GM18868 (cell line): ENCODE measurements at regions not wholly inside any gene's neighbourhood (a gene's known extent, or its start where the extent isn't known, plus 50 kb on each side); places are given as distances from the start of the nearest gene placed in this dataset.
"Not testable (repeated sequence)": the region's sequence is repeated elsewhere in the genome, so short reads cannot be mapped to it uniquely, and the experiment has no call there.

Experiments
- ATAC-seq: cut with Tn5 transposase; IDR thresholded peaks from one replicate; pipeline ENCODE4 v1.9.1; 2021; ENCODE audit warnings: mild to moderate bottlenecking, moderate library complexity; ENCODE audit not compliant: unreplicated experiment

DNA sequence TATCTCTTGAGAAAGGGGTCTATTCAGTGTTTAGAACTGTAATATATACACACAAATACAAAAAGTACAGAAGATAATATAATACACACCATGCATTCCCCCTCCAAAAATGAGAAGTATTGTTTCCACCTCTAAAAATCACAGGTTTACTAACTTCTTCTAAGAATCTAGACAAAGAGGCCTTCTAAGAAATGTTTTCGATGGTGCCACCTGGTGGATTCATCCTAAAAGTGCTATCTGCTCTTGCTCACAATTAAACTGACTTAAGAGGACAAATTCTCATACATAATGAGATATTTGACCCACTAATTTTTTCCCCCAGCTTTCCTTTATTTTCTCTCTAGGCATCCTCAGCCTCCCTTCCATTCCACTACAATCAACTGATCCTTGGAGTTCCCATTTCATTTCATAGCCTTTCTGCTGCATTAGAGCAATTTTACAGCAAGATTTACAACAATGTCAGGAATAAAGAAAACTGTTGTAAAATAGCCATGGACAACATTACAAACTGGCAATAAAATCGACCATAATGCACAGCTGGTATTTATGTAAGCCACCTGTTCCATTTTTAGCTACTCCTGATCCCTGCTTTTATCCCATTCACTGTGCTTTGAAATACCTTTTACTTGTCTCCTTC, 124.6 kb downstream of the ARRDC4 start:
- ATAC-seq = no peak

DNA sequence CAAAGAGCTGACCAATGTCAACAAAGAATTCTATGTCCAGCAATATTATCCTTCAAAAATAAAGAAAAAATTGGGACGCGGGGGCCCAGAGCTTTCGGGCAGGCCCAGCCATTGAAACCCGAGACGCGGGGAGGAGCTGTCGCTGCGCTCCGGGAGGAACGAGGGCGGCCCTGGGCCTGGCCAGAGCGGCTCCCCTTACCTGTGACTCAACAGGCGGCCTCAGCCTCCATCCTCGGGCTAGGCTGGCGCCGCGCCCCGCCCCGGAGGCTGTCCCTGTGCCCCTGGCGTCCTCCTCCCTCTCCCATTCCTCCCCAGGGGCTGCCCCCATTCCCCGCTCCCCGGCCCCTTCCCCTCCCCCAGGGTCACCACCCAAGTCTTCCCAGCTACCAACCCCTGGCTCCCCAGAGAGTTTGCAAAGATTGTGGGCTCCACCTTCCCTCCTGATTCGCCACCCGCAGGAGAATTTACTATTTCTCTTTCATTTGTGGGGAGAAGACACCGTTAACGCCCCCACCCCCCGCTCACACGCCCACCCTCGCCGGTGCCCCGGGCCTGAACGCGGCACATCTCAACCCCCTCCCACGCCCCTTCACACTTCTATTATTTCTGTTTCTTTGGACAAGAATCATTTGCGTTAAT, 127.9 kb downstream of the ARRDC4 start:
- peak; percentile 98 for ATAC-seq

DNA sequence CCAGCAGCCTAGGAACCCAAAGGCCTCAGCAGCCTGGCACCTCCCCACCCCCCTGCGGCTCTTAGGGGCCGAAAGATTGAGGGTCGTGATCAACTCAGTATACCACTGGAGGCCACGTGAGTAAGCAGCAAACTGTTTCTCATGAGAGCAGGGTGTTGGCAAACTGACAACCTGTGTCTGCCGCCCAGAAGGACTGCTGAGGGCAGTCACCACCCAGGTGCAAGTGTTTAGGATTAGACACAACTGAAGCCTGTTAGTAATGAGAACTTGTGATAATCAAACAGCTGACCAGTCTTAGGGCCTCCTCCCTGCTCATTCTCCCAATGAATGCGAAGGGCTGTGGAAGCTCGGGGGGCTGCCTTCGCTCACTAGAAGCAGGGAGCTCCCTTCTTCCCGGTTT, 128.8 kb downstream of the ARRDC4 start:
- ATAC-seq = not testable (repeated sequence)

DNA sequence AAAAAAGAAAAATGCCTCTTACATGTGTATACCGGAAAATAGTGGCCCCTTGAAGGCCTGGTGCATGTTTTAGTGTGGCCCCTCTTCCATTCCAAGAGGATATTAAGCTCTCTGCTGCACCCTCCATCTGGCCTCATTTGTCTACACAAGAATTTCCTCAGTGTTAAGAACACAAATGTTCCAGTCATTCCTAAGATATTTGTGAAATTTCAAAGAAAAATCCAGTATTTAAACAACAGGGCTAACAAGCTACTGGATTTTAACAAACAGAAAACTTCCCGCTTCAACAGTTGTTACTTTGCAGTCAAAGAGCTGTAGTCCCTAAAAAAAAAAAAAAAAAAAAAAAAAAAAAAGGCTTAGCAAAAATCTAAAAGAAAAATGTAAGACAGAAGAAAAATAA, 137.5 kb downstream of the ARRDC4 start:
- ATAC-seq = not testable (repeated sequence)

DNA sequence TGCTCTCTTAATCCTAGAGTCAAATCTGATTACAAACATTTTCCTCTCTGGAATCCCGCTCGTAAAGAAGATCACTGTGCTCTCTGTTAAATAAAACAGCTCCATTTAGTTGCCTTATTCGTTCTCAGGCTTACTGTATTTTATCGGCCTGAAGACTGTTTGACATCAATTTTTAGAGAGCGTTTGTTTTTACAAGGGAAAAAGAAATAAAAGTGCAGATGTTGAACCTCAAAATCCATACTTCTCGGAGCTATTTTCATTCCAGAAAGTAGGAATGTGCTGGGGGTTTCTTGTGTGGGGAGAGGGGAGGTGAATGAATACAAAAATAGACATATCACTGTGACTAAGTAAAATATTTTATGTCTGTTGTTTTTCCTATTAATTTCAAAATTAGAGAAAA, 140.1 kb downstream of the ARRDC4 start:
- ATAC-seq = not testable (repeated sequence)

DNA sequence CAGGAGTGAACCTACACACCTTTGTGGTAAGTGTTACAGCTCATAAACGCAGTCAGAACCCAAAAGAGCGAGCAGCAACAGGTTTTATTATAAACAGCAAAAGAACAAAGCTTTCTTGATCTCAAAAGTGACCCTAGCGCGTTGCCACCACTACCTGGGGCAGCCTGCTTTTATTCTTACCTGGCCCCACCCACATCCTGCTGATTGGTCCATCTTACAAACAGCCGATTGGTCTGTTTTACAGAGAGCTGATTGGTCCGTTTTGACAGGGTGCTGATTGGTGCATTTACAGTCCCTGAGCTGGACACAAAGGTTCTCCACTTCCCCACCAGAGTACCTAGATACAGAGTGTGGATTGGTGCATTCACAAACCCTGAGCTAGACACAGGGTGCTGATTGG, 143.1 kb downstream of the ARRDC4 start:
- ATAC-seq = no peak

DNA sequence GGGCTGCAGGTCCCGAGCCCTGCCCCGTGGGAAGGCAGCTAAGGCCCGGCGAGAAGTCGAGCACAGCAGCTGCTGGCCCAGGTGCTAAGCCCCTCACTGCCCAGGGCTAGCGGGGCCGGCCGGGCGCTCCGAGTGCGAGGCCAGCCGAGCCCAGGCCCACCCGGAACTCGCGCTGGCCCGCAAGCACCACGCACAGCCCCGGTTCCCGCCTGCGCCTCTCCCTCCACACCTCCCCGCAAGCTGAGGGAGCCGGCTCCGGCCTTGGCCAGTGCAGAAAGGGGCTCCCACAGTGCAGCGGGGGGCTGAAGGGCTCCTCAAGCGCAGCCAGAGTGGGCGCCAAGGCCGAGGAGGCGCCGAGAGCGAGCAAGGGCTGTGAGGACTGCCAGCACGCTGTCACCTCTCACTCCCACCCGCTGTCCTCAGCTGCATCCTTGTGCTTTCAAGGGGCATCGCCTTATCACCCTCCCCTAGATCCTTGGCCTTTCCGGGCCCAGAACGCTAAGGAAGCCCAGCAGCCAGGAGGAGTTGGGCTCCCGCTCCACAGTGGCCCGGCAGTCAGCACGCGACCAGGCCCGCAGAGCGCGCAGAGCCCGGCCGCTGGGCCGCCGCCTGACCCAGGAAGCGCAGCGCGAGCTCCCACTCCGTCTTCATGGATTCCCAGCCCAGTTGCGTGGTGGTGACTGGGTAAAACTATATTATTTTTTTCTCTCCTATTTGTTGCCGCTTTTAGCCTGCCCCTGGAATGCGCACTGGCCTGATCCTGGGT, 144.1 kb downstream of the ARRDC4 start:
- not testable (repeated sequence) for ATAC-seq

DNA sequence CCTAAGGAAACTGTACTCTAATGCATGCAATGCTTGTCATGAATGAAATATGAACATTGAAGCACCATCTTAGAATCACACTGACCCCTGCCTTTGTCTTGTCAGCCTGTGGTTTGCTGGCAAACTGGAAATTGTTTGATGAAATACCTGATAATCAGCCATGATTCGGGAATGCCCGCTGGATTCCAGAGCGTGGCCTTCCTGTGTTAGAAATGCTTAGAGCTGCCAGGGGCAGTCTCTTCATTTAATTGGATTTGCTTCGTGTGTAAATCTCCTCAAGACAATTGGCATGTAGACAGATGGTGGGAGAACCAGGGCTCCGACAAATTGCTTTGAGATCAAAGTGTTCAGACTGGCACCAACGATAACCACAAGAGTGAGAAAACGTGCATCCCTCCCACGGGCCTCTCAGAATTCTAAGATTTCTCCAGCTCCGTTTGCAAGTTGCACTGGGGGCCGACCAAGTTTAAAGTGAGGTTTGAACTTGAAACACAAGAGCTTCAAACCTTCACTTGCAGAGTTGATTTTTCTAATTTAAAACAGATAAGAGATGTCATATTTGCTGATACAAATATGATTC, 146.2 kb downstream of the ARRDC4 start:
- ATAC-seq = not testable (repeated sequence)

DNA sequence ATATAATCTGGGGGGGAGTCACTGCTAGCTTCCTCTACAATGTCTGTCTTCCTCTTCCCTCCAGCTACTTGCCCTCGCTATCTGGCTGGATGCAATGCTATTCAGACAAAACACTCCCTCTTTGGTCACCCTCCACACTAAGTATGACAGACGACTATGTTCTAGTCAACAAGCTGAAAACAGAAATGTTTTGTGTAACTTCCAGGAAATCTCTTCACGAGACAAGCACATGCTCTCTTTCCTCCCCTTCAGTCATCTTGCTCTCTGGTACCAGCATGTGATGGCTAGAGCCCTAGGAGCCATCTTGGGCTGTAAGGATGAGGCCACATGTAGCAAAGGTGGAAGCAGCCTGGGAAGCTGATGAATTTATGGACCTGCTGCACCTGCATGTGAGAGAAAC, 151.3 kb downstream of the ARRDC4 start:
- ATAC-seq = no peak

DNA sequence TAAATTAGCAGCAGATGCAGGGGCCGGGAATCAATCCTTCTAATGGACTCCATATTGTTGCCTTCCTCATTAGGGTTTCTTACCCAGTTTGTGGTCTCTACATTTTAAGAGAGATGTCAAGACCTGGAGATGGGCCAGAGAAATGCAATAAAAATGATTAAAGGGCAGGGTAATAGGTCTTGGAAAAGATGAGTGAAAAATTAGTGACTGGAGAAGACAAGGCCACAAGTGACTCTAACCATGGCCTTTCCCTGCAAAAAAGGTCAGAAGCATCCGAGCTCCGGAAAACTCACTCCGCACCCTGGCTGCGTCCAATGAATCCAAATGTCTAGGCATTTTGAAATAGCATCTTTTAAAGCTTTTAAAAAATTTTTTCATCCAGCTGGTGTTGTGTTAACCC, 152.8 kb downstream of the ARRDC4 start:
- ATAC-seq = no peak

DNA sequence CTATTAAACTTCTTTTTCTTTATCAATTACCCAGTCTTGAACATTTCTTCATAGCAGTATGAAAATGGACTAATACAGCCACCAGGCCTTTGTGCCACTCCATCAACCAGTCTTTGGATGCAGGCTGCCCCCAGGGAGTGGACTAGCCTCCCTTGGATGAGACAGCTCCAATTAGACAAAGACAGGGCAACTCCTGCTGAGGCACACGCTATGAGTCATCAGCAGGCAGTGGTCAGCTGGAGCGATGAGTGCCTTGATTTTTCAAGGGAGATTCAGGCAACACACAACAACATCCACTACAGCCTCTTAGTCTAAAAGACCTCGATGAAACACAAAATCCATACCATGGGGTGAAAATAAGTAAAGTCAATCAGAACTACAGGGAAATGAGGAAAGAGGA, 160.1 kb downstream of the ARRDC4 start:
- ATAC-seq = no peak

DNA sequence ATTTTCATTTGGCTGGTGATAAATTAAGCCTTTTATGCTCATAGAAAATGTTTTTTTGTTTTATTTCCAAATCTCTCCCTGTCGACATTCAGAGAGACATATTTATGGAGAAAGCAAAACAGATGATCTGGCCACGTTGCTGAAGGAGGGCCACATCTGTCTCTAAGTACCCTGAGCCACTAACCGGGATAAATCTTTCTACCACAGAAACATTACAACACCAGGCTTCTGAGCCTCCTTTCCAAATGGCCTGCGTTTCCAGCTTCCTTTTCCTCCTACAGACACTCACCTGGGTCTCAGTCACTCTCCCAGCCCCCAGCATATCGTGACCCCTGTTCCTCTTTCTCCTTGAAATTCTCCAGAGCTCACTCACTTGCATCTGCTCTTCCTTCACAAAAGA, 161.0 kb downstream of the ARRDC4 start:
- ATAC-seq = no peak

DNA sequence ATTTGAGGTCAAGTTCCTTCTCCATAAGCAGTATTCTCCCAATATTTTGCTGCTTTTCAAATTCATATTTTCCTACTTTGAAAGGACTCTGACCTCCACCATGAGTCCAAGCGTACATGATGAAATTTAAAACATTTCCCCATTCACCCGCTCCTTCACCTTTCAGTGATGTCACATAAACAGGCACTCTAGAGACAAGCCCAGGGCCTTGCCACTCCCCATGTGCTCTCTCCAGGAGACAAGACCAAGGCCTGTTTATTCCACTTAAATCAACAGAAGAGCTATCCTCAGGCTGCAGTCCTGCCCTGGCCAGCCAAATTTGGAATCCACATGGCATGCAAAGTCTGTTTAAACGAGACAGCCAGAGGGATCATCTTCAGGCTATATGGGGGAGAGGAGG, 161.5 kb downstream of the ARRDC4 start:
- ATAC-seq = no peak

DNA sequence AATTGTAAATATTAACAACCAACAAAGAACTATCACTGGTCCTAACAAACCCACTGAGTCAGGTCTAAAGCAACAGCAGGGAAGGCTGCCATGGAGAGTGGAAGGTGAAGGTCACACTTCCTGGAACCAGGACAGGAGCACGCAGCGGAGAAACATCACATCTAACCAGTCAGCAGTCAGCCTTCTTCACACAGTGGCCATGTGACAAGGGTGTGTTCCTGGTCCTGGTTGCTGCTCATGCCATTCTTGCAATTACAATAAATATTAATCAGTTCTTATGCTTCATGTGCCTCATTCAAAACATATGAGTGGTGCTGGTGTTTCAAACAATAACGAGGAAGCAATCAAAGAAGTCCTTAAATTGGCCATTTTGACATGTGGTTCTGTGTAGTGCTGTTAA, 162.8 kb downstream of the ARRDC4 start:
- ATAC-seq = no peak

DNA sequence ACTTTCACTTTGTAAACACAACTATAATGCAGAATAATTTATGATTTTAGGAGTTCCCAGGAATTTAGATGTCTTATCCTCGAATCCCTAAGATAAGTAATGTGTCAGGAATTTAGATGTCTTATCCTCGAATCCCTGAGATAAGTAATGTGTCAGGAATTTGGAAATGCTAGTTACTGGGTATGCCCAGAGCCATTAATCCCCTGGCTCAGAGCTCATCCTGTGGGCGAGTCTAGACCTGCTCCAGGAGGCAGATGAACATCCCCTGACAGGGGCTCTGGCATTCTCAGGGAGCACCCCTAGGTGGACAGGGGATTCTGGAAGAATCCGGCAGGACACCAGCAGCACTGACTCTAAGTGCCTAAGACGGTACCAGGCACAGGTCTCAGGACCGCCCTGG, 163.3 kb downstream of the ARRDC4 start:
- ATAC-seq = no peak

DNA sequence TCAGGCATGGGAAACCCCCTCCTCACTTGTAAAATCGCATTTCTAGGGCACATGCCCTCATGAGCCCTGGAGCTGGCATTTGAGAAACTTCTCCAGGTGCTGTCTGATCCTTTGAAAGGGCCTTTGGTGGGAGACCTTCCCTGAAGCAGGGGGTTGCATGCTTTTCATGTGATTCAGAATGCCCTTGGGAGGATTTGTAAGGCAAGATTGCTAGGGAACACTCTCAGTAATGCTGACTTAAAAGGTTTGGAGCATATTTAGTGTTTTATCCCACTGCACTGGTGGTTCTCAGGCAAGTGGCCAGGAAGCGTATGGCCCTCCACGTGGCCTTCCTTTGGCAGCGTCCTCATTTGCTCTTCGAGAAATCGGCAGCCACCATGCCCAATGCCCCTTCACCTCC, 164.1 kb downstream of the ARRDC4 start:
- ATAC-seq = no peak

DNA sequence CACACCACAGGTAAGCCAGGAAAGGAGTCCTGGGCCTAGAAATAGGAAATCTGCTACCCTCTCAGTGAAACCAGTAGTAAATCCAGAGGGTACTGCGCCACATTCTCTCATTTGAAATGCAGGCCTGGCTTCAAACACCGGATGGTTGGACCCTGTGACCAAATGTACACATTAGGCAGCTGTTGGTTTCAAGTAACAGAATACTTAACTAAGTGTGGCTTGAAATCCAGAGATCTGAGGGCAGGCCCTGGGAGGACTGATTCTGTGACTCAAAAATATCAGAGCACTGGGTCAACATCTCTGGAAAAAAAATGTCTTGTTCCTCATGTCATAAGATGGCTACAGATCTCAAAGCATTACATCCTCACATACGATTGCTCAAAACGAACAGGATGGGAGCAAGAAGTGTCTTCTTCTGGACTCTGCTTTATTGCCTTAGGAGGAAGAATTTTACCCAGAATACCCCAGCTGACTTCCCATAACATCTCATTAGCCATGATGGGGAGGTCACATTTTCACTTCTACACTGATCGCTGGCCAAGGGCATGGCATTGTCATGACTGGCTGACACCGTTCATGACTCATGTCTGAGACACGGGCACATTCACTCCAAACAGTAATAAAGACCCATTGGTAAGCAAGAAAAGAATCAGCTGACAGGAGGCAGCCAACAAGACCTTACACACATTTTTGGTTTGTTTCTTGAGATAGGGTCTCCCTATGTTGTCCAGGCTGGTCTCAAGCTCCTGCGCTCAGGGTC, 166.0 kb downstream of the ARRDC4 start:
- ATAC-seq = no peak

DNA sequence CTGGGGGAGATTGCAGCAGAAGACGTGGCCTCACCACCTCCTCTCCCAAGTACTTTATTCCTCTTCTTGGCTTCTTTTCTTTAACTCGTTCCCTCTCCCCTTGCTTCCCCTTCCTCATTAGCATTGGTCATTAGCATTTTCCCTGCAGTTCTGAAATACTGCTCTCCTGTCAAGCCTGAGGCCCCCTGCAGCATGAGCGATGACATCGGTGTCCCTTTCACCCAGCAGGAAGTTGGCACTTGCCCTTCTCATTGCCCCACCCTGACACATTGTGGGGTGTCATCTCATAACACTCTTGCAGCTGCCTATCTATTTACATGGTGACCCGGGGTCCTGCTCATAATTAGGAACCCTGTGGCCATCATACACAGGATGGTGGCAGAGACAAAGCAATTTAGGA, 167.1 kb downstream of the ARRDC4 start:
- no peak for ATAC-seq

DNA sequence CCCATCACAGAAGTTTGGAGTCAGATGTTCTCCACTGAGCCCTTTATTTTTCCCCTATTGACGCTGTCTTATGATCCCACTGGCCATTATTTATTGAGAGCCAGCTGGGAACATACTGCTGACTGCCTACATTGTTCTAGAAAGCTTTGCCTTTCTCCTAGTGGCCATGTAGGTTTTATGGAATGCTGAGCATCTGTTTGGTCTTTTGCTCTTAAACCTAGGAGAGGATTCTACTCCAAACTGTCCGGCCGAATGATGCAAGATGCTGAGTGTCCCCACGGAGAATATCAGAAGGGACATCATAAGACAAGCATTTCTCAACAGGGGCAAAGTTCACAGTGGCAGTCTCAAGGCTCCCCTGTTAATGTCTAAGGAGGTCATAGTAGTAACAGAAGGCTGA, 171.4 kb downstream of the ARRDC4 start:
- no peak for ATAC-seq

DNA sequence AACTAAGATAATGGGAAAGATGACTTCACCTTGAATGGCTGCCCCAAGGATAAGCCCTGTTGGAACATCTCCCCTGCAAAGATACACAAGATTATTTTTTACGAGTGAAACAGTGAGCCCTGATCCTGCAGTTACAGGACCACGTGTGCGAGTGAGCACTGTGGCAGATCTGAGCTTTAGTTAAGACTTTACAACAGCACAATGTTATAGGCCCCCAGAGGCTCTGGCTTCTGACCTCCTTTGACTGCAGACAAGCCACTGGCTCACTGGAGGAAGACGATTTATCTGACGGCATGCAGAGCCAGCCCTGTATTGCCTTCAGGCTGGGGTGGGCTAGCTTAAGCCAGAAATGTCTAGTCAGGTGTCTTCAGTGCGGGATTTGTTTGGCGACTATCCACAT, 174.4 kb downstream of the ARRDC4 start:
- ATAC-seq = no peak

DNA sequence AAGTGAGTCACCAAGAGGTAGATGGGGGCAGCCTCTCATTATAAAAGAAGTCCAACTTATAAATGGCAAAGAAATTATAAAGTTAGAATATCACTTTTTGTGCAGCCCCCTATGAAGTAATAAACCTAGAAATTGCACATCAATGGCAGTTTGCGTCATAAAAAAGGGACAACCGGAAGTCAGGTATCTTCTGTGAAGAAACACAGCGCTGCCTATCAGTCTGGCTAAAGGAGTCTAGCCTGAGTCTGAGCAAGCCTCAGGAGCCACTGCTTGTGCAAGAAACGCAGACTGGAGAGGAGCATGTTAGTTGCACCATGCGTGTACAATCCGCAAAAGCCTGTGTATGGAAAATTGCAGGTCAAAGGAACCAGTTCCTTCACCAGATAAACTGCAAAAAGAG, 178.4 kb downstream of the ARRDC4 start:
- ATAC-seq = no peak
